ENCODE measurements at regions not wholly inside any gene's neighbourhood (a gene's known extent, or its start where the extent isn't known, plus 50 kb on each side); places are given as distances from the start of the nearest gene placed in this dataset.

DNA sequence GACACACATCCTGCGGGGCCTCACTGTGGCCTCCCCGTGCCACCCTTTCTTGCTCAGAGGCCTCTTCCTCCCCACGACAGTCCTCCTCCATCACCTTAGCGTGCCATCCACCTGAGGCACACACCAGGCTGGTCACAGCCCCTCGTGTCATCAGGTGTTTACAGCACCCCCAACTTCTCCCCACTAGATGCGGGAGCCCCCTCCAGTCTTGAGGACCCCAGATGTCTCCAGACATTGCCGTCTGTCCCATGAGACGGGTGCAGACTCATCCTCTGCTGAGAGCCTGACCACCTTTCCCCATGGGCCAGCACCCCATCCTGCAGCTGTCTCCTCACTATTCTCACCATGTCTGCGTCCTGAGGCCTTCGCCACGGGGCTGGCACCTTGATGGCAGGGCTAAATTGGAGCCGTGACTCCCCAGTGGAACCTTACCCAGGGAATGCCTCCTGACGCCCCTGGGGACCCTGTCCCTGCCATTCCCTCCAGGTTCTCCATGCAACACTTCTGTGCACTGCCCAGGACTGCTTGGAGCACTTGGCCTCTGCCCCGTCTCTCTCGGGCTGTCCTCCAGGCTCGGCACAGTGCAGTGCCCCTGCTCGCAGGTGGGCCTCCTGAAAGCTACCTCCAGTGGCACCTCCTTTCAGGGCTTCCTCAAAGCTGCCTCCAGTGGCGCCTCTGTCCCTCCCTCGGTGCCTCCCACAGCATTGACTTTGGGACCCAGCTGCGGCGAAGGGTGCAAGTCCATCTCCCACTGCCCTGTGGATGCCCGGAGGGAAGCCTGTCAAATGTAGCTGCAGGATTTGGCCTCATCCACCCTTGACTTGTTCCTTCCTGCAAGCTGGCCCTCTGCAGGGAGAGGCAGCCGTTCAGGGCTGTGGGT, 1386.8 kb downstream of the BRD1 start:
- no peak for TF ChIP-seq EZH2phosphoT487 (IDR thresholded peaks at IDR 0.05; ENCODE audit: insufficient read depth, low read depth)
- no peak for TF ChIP-seq EZH2 (IDR thresholded peaks at IDR 0.05; ENCODE audit: insufficient read depth, poor library complexity, severe bottlenecking)
